ENCODE measurements at regions not wholly inside any gene's neighbourhood (a gene's known extent, or its start where the extent isn't known, plus 50 kb on each side); places are given as distances from the start of the nearest gene placed in this dataset.

DNA sequence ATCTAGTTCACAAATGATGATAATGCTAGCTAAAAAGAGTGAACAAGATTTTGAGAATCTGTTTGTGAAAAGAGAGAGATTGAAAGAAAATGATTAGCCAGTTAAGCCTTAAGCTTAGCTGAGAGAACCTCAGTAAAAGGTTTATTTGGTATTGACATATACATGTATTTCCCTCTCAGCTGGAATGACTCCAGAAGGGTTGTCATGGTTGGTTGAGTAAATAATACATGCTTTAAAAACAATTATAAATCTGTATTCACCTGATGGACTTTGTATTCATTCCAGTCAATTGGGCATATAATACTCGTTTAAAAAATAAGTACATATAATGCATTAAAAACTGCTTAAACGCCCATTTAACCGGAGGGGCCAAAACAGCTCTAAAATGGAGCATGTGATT lies 181.4 kb downstream of the GRB14 start:
- no peaks in the 10 kb centered on the region for H3K27me3 ChIP-seq (ENCODE audit: insufficient read depth, low read depth)
- H3K27ac ChIP-seq, result no peak overlapping the region
- H3K36me3 ChIP-seq (ENCODE audit: insufficient read depth), result no peaks in the 10 kb centered on the region

DNA sequence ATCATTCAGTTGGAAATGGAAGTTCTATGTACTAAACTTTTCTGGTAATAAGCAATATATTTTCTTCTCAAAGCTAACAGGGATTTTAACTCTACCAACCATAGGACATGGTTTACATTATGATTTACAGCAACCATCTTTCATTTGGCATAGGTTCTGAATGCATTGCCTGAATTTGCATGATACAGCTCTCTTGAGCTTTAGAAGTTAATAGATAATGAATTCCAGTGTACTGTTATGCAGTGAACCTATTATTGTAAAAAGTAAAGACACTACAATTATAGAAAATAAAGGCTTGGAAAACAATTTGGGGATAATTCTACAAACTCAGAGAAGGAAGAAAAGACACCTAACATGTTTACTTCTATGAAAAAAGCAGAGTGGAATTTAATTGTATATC lies 182.0 kb downstream of the GRB14 start:
- no peak overlapping the region for H3K27ac ChIP-seq
- no peak overlapping the region for H2AFZ ChIP-seq (ENCODE audit: low read depth)
- H3K4me3 ChIP-seq (IDR thresholded peaks at IDR 0.05; ENCODE audit: insufficient read depth, low read depth, low read length), result no peak overlapping the region
- peaks cover 7% of the 10 kb centered on the region for H3K4me1 ChIP-seq (ENCODE audit: low read depth, poor library complexity, severe bottlenecking)
- no peaks in the 10 kb centered on the region for H3K27me3 ChIP-seq (ENCODE audit: insufficient read depth, low read depth)
- no peak overlapping the region for H3K9ac ChIP-seq
- no peaks in the 10 kb centered on the region for H3K79me2 ChIP-seq (ENCODE audit: insufficient read depth, low read depth)
- no peaks in the 10 kb centered on the region for H3K36me3 ChIP-seq (ENCODE audit: insufficient read depth)
- H3K4me2 ChIP-seq, result no peak overlapping the region
- TF ChIP-seq, protein P1, sequence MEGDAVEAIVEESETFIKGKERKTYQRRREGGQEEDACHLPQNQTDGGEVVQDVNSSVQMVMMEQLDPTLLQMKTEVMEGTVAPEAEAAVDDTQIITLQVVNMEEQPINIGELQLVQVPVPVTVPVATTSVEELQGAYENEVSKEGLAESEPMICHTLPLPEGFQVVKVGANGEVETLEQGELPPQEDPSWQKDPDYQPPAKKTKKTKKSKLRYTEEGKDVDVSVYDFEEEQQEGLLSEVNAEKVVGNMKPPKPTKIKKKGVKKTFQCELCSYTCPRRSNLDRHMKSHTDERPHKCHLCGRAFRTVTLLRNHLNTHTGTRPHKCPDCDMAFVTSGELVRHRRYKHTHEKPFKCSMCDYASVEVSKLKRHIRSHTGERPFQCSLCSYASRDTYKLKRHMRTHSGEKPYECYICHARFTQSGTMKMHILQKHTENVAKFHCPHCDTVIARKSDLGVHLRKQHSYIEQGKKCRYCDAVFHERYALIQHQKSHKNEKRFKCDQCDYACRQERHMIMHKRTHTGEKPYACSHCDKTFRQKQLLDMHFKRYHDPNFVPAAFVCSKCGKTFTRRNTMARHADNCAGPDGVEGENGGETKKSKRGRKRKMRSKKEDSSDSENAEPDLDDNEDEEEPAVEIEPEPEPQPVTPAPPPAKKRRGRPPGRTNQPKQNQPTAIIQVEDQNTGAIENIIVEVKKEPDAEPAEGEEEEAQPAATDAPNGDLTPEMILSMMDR (conservative IDR thresholded peaks at IDR 0.05; ENCODE audit: low read depth, low read length), result no peak
- H4K20me1 ChIP-seq (ENCODE audit: insufficient read depth), result no peaks in the 10 kb centered on the region

More for the DNA sequence above, 181.4 kb downstream of the GRB14 start:
- H3K4me3 ChIP-seq (IDR thresholded peaks at IDR 0.05; ENCODE audit: insufficient read depth, low read depth, low read length), result no peak overlapping the region
- no peak overlapping the region for H2AFZ ChIP-seq (ENCODE audit: low read depth)
- no peaks in the 10 kb centered on the region for H4K20me1 ChIP-seq (ENCODE audit: insufficient read depth)
- H3K4me1 ChIP-seq (ENCODE audit: low read depth, poor library complexity, severe bottlenecking), result peaks cover 7% of the 10 kb centered on the region
- H3K79me2 ChIP-seq (ENCODE audit: insufficient read depth, low read depth), result no peaks in the 10 kb centered on the region
- TF ChIP-seq, protein P1 (conservative IDR thresholded peaks at IDR 0.05; ENCODE audit: low read depth, low read length), result no peak
- no peak overlapping the region for H3K4me2 ChIP-seq
- H3K9ac ChIP-seq, result no peak overlapping the region

DNA sequence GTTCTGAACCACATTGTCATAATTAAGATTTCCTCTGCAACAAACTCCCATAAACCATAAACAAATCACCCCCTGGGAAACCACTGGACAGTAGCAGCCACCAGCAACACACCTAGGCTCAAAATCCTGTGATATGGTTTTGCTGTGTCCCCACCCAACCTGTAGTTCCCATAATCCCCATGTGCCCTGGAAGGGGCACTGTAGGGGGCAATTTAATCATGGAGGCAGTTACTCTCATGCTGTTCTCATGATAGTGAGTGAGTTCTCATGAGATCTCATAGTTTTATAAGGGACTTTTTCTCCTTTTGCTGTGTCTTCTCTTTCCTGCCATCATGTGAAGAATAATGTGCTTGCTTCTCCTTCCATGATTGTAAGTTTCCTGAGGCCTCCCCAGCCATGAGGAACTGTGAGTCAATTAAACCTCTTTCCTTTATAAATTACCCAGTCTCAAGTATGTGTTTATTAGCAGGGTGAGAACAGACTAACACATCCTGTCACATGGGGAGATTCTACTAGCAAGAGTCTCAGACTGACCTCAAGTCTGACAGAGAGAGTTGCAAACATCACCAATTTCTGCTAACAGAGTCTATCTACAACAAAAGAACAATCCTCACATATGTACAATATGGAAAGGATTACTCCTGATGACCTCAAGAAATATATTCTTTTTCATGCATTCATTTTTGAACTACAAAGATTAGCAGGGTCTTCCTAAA lies 182.6 kb downstream of the GRB14 start:
- Histone ChIP-seq H3K36me3 (ENCODE audit: insufficient read depth) (no peaks in the 10 kb centered on the region), H3K27me3 (ENCODE audit: insufficient read depth, low read depth) (no peaks in the 10 kb centered on the region), H3K4me1 (ENCODE audit: low read depth, poor library complexity, severe bottlenecking) (peaks cover under 1% of the 10 kb centered on the region), H2AFZ (ENCODE audit: low read depth) (no peak overlapping the region), H4K20me1 (ENCODE audit: insufficient read depth) (no peaks in the 10 kb centered on the region), H3K4me3 (IDR thresholded peaks at IDR 0.05; ENCODE audit: insufficient read depth, low read depth, low read length) (no peak overlapping the region), H3K9ac (no peak overlapping the region), H3K4me2 (no peak overlapping the region), H3K27ac (no peak overlapping the region), H3K79me2 (ENCODE audit: insufficient read depth, low read depth) (no peaks in the 10 kb centered on the region)
- TF ChIP-seq, protein P1 (conservative IDR thresholded peaks at IDR 0.05; ENCODE audit: low read depth, low read length), result no peak

DNA sequence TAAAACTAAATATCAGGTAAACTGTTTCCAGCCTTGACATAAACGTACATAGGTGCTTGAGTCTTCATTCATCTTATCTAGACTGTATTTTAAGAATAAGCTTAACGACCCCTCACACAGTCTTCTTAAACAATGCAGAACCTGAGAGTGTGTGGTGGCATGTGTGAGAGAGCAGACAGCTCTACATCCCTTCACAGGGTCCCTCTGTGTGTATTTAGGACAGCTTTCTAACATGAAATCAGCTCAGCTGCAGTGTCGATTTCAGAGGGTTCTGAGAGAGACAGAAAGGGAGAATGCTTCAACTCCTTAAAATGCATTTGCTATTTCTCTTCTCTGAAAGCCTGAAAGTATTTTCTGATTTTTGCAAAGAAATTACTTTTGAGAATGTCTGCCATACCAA lies 185.2 kb downstream of the GRB14 start:
- no peak overlapping the region for H3K9ac ChIP-seq
- H3K36me3 ChIP-seq (ENCODE audit: insufficient read depth), result no peaks in the 10 kb centered on the region
- H3K27me3 ChIP-seq (ENCODE audit: insufficient read depth, low read depth), result no peaks in the 10 kb centered on the region
- H3K4me2 ChIP-seq, result no peak overlapping the region
- H3K27ac ChIP-seq, result no peak overlapping the region
- no peaks in the 10 kb centered on the region for H4K20me1 ChIP-seq (ENCODE audit: insufficient read depth)
- H3K4me3 ChIP-seq (IDR thresholded peaks at IDR 0.05; ENCODE audit: insufficient read depth, low read depth, low read length), result no peak overlapping the region
- no peaks in the 10 kb centered on the region for H3K79me2 ChIP-seq (ENCODE audit: insufficient read depth, low read depth)
- TF ChIP-seq, protein P1 (conservative IDR thresholded peaks at IDR 0.05; ENCODE audit: low read depth, low read length), result no peak
- no peaks in the 10 kb centered on the region for H3K4me1 ChIP-seq (ENCODE audit: low read depth, poor library complexity, severe bottlenecking)
- H2AFZ ChIP-seq (ENCODE audit: low read depth), result no peak overlapping the region
